ENCODE measurements at regions not wholly inside any gene's neighbourhood (a gene's known extent, or its start where the extent isn't known, plus 50 kb on each side); places are given as distances from the start of the nearest gene placed in this dataset.

GRCh38 chr18:24934258-24934932, 417.6 kb downstream of the ZNF521 start:
- no peak for DNase-seq
- in situ Hi-C loops (cut with HindIII; ENCODE audit: low pct_ligation_motif_present, low sequenced_read_pairs): no loop called here
- H3K27me3 ChIP-seq (replicated peaks): no peaks in the 10 kb centered on the region
- no peak overlapping the region for H3K4me3 ChIP-seq (ENCODE audit: low read depth, low read length)
- H3K36me3 ChIP-seq (replicated peaks): no peaks in the 10 kb centered on the region
- no peak for TF ChIP-seq CTCF (IDR thresholded peaks at IDR 0.05; ENCODE audit: low read depth, low read length, missing control alignments)
- H3K27ac ChIP-seq: no peak overlapping the region

- no peaks in the 10 kb centered on the region for H3K36me3 ChIP-seq (replicated peaks)
- no peak overlapping the region for H3K27ac ChIP-seq
- no peak for DNase-seq
- H3K27me3 ChIP-seq (replicated peaks): no peaks in the 10 kb centered on the region
- in situ Hi-C loops (cut with HindIII; ENCODE audit: low pct_ligation_motif_present, low sequenced_read_pairs): no loop called here
- H3K4me3 ChIP-seq (ENCODE audit: low read depth, low read length): no peak overlapping the region
- no peak for TF ChIP-seq CTCF (IDR thresholded peaks at IDR 0.05; ENCODE audit: low read depth, low read length, missing control alignments)
Observed at GRCh38 chr18:24935008-24935407, 417.0 kb downstream of the ZNF521 start.

- no peak for DNase-seq
- no peak for TF ChIP-seq CTCF (IDR thresholded peaks at IDR 0.05; ENCODE audit: low read depth, low read length, missing control alignments)
- Histone ChIP-seq H3K27ac (no peak overlapping the region), H3K4me3 (ENCODE audit: low read depth, low read length) (no peak overlapping the region), H3K36me3 (replicated peaks) (no peaks in the 10 kb centered on the region), H3K27me3 (replicated peaks) (no peaks in the 10 kb centered on the region)
- in situ Hi-C loops (cut with HindIII; ENCODE audit: low pct_ligation_motif_present, low sequenced_read_pairs): no loop called here
Observed at GRCh38 chr18:24935896-24936295, 416.1 kb downstream of the ZNF521 start.

- in situ Hi-C loops (cut with HindIII; ENCODE audit: low pct_ligation_motif_present, low sequenced_read_pairs): no loop called here
- DNase-seq: no peak
- no peak overlapping the region for H3K27ac ChIP-seq
- no peaks in the 10 kb centered on the region for H3K36me3 ChIP-seq (replicated peaks)
- no peaks in the 10 kb centered on the region for H3K27me3 ChIP-seq (replicated peaks)
- no peak overlapping the region for H3K4me3 ChIP-seq (ENCODE audit: low read depth, low read length)
- TF ChIP-seq CTCF (IDR thresholded peaks at IDR 0.05; ENCODE audit: low read depth, low read length, missing control alignments): no peak
Observed at GRCh38 chr18:24936691-24937090, 415.3 kb downstream of the ZNF521 start.

- DNase-seq: no peak
- no peak overlapping the region for H3K4me3 ChIP-seq (ENCODE audit: low read depth, low read length)
- TF ChIP-seq CTCF (IDR thresholded peaks at IDR 0.05; ENCODE audit: low read depth, low read length, missing control alignments): no peak
- no peak overlapping the region for H3K27ac ChIP-seq
- in situ Hi-C loops (cut with HindIII; ENCODE audit: low pct_ligation_motif_present, low sequenced_read_pairs): no loop called here
- H3K27me3 ChIP-seq (replicated peaks): no peaks in the 10 kb centered on the region
- H3K36me3 ChIP-seq (replicated peaks): no peaks in the 10 kb centered on the region
Observed at GRCh38 chr18:24937639-24938275, 414.2 kb downstream of the ZNF521 start.

Measured in brain microvascular endothelial cell (primary cell).